A549 (cell line): ENCODE measurements at regions not wholly inside any gene's neighbourhood (a gene's known extent, or its start where the extent isn't known, plus 50 kb on each side); places are given as distances from the start of the nearest gene placed in this dataset.
"Not testable (repeated sequence)": the region's sequence is repeated elsewhere in the genome, so short reads cannot be mapped to it uniquely, and the experiment has no call there.

Source experiments
- ATAC-seq, 2 experiments: fragments of 200-7000 bp in 1 of 2; fragments of >200 bp in 1 of 2; cut with Nextera tagmentation in 1 of 2; cut with Tn5 transposase in 1 of 2; 3 replicates each; pipeline versions ENCODE4 v1.8.0 to v1.9.1; 2018 to 2020; ENCODE audit warnings: mild to moderate bottlenecking in 1 of 2, moderate library complexity in 1 of 2
- CTCF ChIA-PET: fragments of 300-600 bp; sonication (Branson Sonifier 250); formaldehyde crosslinking; extraction: SDS; loops from one replicate; lab custom pipeline; 2021; ENCODE audit warnings: antibody characterized with exemption, inconsistent platforms; lab: Yijun Ruan, JAX
- POLR2A ChIA-PET: fragments of 350-600 bp; formaldehyde crosslinking; extraction: SDS; loops from one replicate; lab custom pipeline; 2021; ENCODE audit warnings: antibody characterized with exemption, inconsistent platforms; lab: Yijun Ruan, JAX
- DNase-seq, 2 experiments: peaks; one replicate each; pipeline versions ENCODE4 v3.0.0 to v3.0.0-alpha.2; 2011 to 2016; ENCODE audit warnings: low read depth in 1 of 2, low spot score in 1 of 2
- FAIRE-seq: peaks from 2 replicates; lab custom pipeline; 2011; peaks lifted over from hg19 to GRCh38; lab: Jason Lieb, UNC
- H3K27ac ChIP-seq, 2 experiments: fragments of >200 bp; sonication (Bioruptor Twin); formaldehyde crosslinking; 3 replicates each; pipeline ENCODE4 v1.5.1; 2016 to 2017
- H3K4me1 ChIP-seq: fragments of >200 bp; sonication (Bioruptor Twin); formaldehyde crosslinking; 3 replicates; pipeline ENCODE4 v1.6.1; 2016
- H3K4me2 ChIP-seq: fragments of >200 bp; sonication (Bioruptor Twin); formaldehyde crosslinking; 3 replicates; pipeline ENCODE4 v1.6.1; 2016
- H3K4me3 ChIP-seq: fragments of >200 bp; sonication (Bioruptor Twin); formaldehyde crosslinking; 3 replicates; pipeline ENCODE4 v1.5.1; 2016
- H3K9me3 ChIP-seq: fragments of >200 bp; sonication (Bioruptor Twin); formaldehyde crosslinking; 3 replicates; pipeline ENCODE4 v1.6.1; 2016
- BCL3 ChIP-seq: fragments of >200 bp; sonication (Bioruptor Twin); formaldehyde crosslinking; IDR thresholded peaks from 3 replicates; pipeline ENCODE4 v1.6.1; 2016
- CBX2 ChIP-seq: fragments of 200-600 bp; sonication (generic); IDR thresholded peaks from 2 replicates; pipeline ENCODE4 v1.6.1; 2016; ENCODE audit warnings: low read depth, mild to moderate bottlenecking, borderline replicate concordance
- CEBPB ChIP-seq, 2 experiments: fragments of >200 bp in 1 of 2; sonication (Bioruptor Twin) in 1 of 2; formaldehyde crosslinking in 1 of 2; IDR thresholded peaks; 2 replicates each; pipeline ENCODE4 v1.6.1; 2012 to 2016
- CHD2 ChIP-seq: fragments of 150-350 bp; IDR thresholded peaks from 2 replicates; pipeline ENCODE4 v1.6.1; 2014; ENCODE audit warnings: low read length; ENCODE audit not compliant: partially characterized antibody
- CTCF ChIP-seq: fragments of >200 bp; sonication (Bioruptor Twin); formaldehyde crosslinking; IDR thresholded peaks from 3 replicates; pipeline ENCODE4 v1.5.1; 2016
- EHF ChIP-seq: fragments of 250-450 bp; sonication (Bioruptor Pico); IDR thresholded peaks from 2 replicates; pipeline ENCODE4 v1.5.0; 2020; ENCODE audit warnings: mild to moderate bottlenecking
- EP300 ChIP-seq, 2 experiments: fragments of >200 bp; sonication (Bioruptor Twin); formaldehyde crosslinking; IDR thresholded peaks; 2 replicates in 1 of 2; 3 replicates in 1 of 2; pipeline ENCODE4 v1.6.1; 2016 to 2017
- ESRRA ChIP-seq: fragments of 150-350 bp; IDR thresholded peaks from 2 replicates; pipeline ENCODE4 v1.6.1; 2014; ENCODE audit warnings: mild to moderate bottlenecking, low read length, borderline replicate concordance
- HDAC2 ChIP-seq: fragments of 200-600 bp; sonication (generic); IDR thresholded peaks from 2 replicates; pipeline ENCODE4 v1.6.1; 2016
- HMGXB4 ChIP-seq: fragments of 250-450 bp; sonication (Bioruptor Pico); IDR thresholded peaks from 2 replicates; pipeline ENCODE4 v1.5.0; 2021; ENCODE audit warnings: mild to moderate bottlenecking, moderate library complexity, borderline replicate concordance
- HOXA7 ChIP-seq: fragments of 250-450 bp; sonication (Bioruptor Pico); IDR thresholded peaks from 2 replicates; pipeline ENCODE4 v1.5.0; 2020; ENCODE audit warnings: mild to moderate bottlenecking, moderate library complexity
- JUNB ChIP-seq: fragments of >200 bp; sonication (Bioruptor Twin); formaldehyde crosslinking; IDR thresholded peaks from 2 replicates; pipeline ENCODE4 v1.6.1; 2016
- MYC ChIP-seq: IDR thresholded peaks from 2 replicates; pipeline ENCODE4 v1.6.1; 2012; ENCODE audit warnings: mild to moderate bottlenecking, inconsistent platforms, low read length, improper control_type of control experiment, borderline replicate concordance
- POLR2A ChIP-seq: IDR thresholded peaks from 2 replicates; pipeline ENCODE4 v1.6.1; 2012; ENCODE audit warnings: mild to moderate bottlenecking, low read length
- POLR2AphosphoS2 ChIP-seq: conservative IDR thresholded peaks from 2 replicates; pipeline ENCODE4 v1.6.1; 2012; ENCODE audit warnings: low read length, improper control_type of control experiment, inconsistent platforms
- RARB ChIP-seq: fragments of 250-450 bp; sonication (Bioruptor Pico); IDR thresholded peaks from 2 replicates; pipeline ENCODE4 v1.8.0; 2021; ENCODE audit warnings: mild to moderate bottlenecking, moderate library complexity
- RCOR1 ChIP-seq: fragments of 150-350 bp; IDR thresholded peaks from 2 replicates; pipeline ENCODE4 v1.6.1; 2014; ENCODE audit warnings: antibody characterized with exemption, low read length, low read depth
- RNF2 ChIP-seq: fragments of 200-600 bp; sonication (generic); IDR thresholded peaks from 2 replicates; pipeline ENCODE4 v1.6.1; 2016; ENCODE audit warnings: low read depth, mild to moderate bottlenecking, antibody characterized with exemption, moderate library complexity, borderline replicate concordance
- TFCP2L1 ChIP-seq: fragments of 250-450 bp; sonication (Bioruptor Pico); IDR thresholded peaks from 2 replicates; pipeline ENCODE4 v1.5.0; 2021; ENCODE audit warnings: mild to moderate bottlenecking
- TP53 ChIP-seq: fragments of 250-450 bp; sonication (Bioruptor Pico); IDR thresholded peaks from 2 replicates; pipeline ENCODE4 v1.5.0; 2021; ENCODE audit warnings: mild to moderate bottlenecking, moderate library complexity
- ZFP36 ChIP-seq: fragments of 450-650 bp; IDR thresholded peaks from 2 replicates; pipeline ENCODE4 v1.6.1; 2014; ENCODE audit warnings: borderline replicate concordance; ENCODE audit not compliant: partially characterized antibody
- ZNF302 ChIP-seq: fragments of 250-450 bp; sonication (Bioruptor Pico); IDR thresholded peaks from 2 replicates; pipeline ENCODE4 v1.9.0; 2021; ENCODE audit warnings: inconsistent platforms, mild to moderate bottlenecking, moderate library complexity
- ZSCAN20 ChIP-seq: fragments of 250-450 bp; sonication (Bioruptor Pico); IDR thresholded peaks from 2 replicates; pipeline ENCODE4 v1.8.0; 2022; ENCODE audit warnings: mild to moderate bottlenecking, moderate library complexity
- WGBS: methylation state at CpG from one replicate; pipeline ENCODE4 v1.1.6; 2017; ENCODE audit errors: missing lambda C conversion rate; 5-methylcytosine and 5-hydroxymethylcytosine counted together
- TF ChIP-seq, protein P1 (sequence below): IDR thresholded peaks from 2 replicates; pipeline ENCODE4 v1.6.1; 2012
- TF ChIP-seq, protein P2 (sequence below): IDR thresholded peaks from 2 replicates; pipeline ENCODE4 v1.6.1; 2012; ENCODE audit warnings: low read depth, borderline replicate concordance
- TF ChIP-seq, protein P3 (sequence below): fragments of 450-650 bp; IDR thresholded peaks from 2 replicates; pipeline ENCODE4 v1.6.1; 2014; ENCODE audit warnings: antibody characterized with exemption

GRCh38 chr6:144469144-144469575, 184.0 kb downstream of the UTRN start:
- DNase-seq (no peak), FAIRE-seq (no peak), ATAC-seq (no peak)
- Histone ChIP-seq H3K4me1 (0 out of 3 replicates have a peak, but pooled peaks cover 2% of the 10 kb centered on the region), H3K4me2 (no peak overlapping the region), H3K9me3 (no peaks in the 10 kb centered on the region), H3K4me3 (no peak overlapping the region), H3K27ac (no peak overlapping the region)
- ChIA-PET POLR2A (no interaction called here), CTCF (no interaction called here)
- TF ChIP-seq RARB (CRISPR knock-in tag) (no peak), ZFP36 (no peak), JUNB (no peak), MYC (no peak), POLR2AphosphoS2 (no peak), CTCF (no peak), HOXA7 (CRISPR knock-in tag) (no peak)
- TF ChIP-seq, protein P1, sequence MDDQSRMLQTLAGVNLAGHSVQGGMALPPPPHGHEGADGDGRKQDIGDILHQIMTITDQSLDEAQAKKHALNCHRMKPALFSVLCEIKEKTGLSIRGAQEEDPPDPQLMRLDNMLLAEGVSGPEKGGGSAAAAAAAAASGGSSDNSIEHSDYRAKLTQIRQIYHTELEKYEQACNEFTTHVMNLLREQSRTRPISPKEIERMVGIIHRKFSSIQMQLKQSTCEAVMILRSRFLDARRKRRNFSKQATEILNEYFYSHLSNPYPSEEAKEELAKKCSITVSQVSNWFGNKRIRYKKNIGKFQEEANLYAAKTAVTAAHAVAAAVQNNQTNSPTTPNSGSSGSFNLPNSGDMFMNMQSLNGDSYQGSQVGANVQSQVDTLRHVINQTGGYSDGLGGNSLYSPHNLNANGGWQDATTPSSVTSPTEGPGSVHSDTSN = no peak
- TF ChIP-seq, protein P2, sequence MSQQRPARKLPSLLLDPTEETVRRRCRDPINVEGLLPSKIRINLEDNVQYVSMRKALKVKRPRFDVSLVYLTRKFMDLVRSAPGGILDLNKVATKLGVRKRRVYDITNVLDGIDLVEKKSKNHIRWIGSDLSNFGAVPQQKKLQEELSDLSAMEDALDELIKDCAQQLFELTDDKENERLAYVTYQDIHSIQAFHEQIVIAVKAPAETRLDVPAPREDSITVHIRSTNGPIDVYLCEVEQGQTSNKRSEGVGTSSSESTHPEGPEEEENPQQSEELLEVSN = no peak
- TF ChIP-seq, protein P3, sequence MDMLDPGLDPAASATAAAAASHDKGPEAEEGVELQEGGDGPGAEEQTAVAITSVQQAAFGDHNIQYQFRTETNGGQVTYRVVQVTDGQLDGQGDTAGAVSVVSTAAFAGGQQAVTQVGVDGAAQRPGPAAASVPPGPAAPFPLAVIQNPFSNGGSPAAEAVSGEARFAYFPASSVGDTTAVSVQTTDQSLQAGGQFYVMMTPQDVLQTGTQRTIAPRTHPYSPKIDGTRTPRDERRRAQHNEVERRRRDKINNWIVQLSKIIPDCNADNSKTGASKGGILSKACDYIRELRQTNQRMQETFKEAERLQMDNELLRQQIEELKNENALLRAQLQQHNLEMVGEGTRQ = no peak
- 95% methylated on average over 1 of the region's 1 CpG for WGBS

- H3K4me1 ChIP-seq, H3K4me2 ChIP-seq, ATAC-seq, H3K4me3 ChIP-seq, CTCF ChIA-PET, H3K9me3 ChIP-seq, POLR2A ChIA-PET, DNase-seq, FAIRE-seq, H3K27ac ChIP-seq: not testable (repeated sequence)
- 100% methylated on average over 2 of the region's 27 CpGs for WGBS
Observed at GRCh38 chr6:144470201-144470600, 185.1 kb downstream of the UTRN start.

GRCh38 chr6:144471986-144472385, 186.9 kb downstream of the UTRN start:
- FAIRE-seq (no peak), ATAC-seq (no peak), DNase-seq (no peak)
- no peak overlapping the region for H3K27ac ChIP-seq
- TF ChIP-seq EP300 (IDR thresholded peaks at IDR 0.05) (no peak), ZSCAN20 (no peak), CEBPB (IDR thresholded peaks at IDR 0.05) (no peak), ZNF302 (CRISPR knock-in tag) (no peak), BCL3 (no peak), ESRRA (no peak), HMGXB4 (CRISPR knock-in tag) (no peak), RNF2 (no peak), TP53 (no peak), POLR2A (no peak), RCOR1 (no peak), HOXA7 (CRISPR knock-in tag) (no peak), TFCP2L1 (CRISPR knock-in tag) (no peak), CHD2 (no peak), EHF (CRISPR knock-in tag) (no peak), HDAC2 (no peak), CBX2 (no peak), RARB (CRISPR knock-in tag) (no peak)
- TF ChIP-seq, protein P3 = no peak
- 0 out of 3 replicates have a peak, but pooled peaks cover 2% of the 10 kb centered on the region for H3K4me1 ChIP-seq
- H3K4me2 ChIP-seq = no peak overlapping the region
- CTCF ChIA-PET = no interaction called here
- 74% methylated on average over 3 of the region's 3 CpGs for WGBS
- H3K4me3 ChIP-seq = no peak overlapping the region
- POLR2A ChIA-PET = no interaction called here
- no peaks in the 10 kb centered on the region for H3K9me3 ChIP-seq
